ENCODE measurements at regions not wholly inside any gene's neighbourhood (a gene's known extent, or its start where the extent isn't known, plus 50 kb on each side); places are given as distances from the start of the nearest gene placed in this dataset.
"Not testable (repeated sequence)": the region's sequence is repeated elsewhere in the genome, so short reads cannot be mapped to it uniquely, and the experiment has no call there.

GRCh38 chr10:57333880-57334279 lies 933.8 kb downstream of the IPMK start:
- no peak overlapping the region for H2BK120ac ChIP-seq (ENCODE audit: low read depth, low read length)
- no peaks in the 10 kb centered on the region for H3K9me3 ChIP-seq (replicated peaks in 1 of 2; ENCODE audit: control insufficient read depth in 2 of 2, insufficient read depth in 1 of 2, low read depth in 1 of 2, low read length in 2 of 2)
- H4K91ac ChIP-seq (ENCODE audit: low read depth, low read length, poor library complexity) = no peak overlapping the region
- no peaks in the 10 kb centered on the region for H3K79me1 ChIP-seq (ENCODE audit: low read depth, low read length)
- WGBS, 2 donors (ENCODE audit: extremely low coverage in 2 of 2, insufficient read length in 2 of 2, insufficient replicate concordance in 1 of 2) = no CpG with 5 or more reads among the region's 2 CpGs
- DNase-seq (ENCODE audit: low spot score) = no peak
- H2AFZ ChIP-seq (ENCODE audit: low read length) = no peak overlapping the region
- H2BK12ac ChIP-seq (ENCODE audit: low read length) = no peak overlapping the region
- no peak overlapping the region for H3K14ac ChIP-seq (ENCODE audit: low read length)
- no peak overlapping the region for H3K23ac ChIP-seq (ENCODE audit: low read depth, low read length, poor library complexity)
- H2BK15ac ChIP-seq (ENCODE audit: low read length) = no peak overlapping the region
- no peak overlapping the region for H3K27ac ChIP-seq (replicated peaks; ENCODE audit: low read length)
- H2BK5ac ChIP-seq (ENCODE audit: low read length) = no peak overlapping the region
- H3K4me3 ChIP-seq (ENCODE audit: low read length in 2 of 2) = no peak overlapping the region
- H3K36me3 ChIP-seq (replicated peaks in 1 of 2; ENCODE audit: control insufficient read depth in 2 of 2, insufficient read depth in 2 of 2, low read length in 2 of 2) = no peaks in the 10 kb centered on the region
- H3K18ac ChIP-seq (ENCODE audit: low read length) = no peak overlapping the region
- H3K4ac ChIP-seq (ENCODE audit: low read length) = no peak overlapping the region
- no peak overlapping the region for H3K4me2 ChIP-seq (ENCODE audit: insufficient read depth, low read length, poor library complexity, severe bottlenecking)
- no peaks in the 10 kb centered on the region for H3K27me3 ChIP-seq (ENCODE audit: control insufficient read depth in 3 of 3, insufficient read depth in 3 of 3, low read depth in 1 of 3, low read length in 3 of 3)
- H3K4me1 ChIP-seq (ENCODE audit: control insufficient read depth in 2 of 2, insufficient read depth in 1 of 2, low read depth in 1 of 2, low read length in 2 of 2) = no peaks in the 10 kb centered on the region
- no peak overlapping the region for H4K8ac ChIP-seq (ENCODE audit: low read depth, low read length)
- H3K9ac ChIP-seq (ENCODE audit: low read depth, low read length, poor library complexity) = no peak overlapping the region
- H2AK5ac ChIP-seq (ENCODE audit: low read depth, low read length) = no peak overlapping the region

GRCh38 chr10:57321400-57321854 lies 946.3 kb downstream of the IPMK start:
- not testable (repeated sequence) for H3K9me3 ChIP-seq (replicated peaks in 1 of 2; ENCODE audit: control insufficient read depth in 2 of 2, insufficient read depth in 1 of 2, low read depth in 1 of 2, low read length in 2 of 2); H2BK120ac ChIP-seq (ENCODE audit: low read depth, low read length); H2AFZ ChIP-seq (ENCODE audit: low read length); H2BK15ac ChIP-seq (ENCODE audit: low read length); H3K9ac ChIP-seq (ENCODE audit: low read depth, low read length, poor library complexity); H3K79me1 ChIP-seq (ENCODE audit: low read depth, low read length); H2BK12ac ChIP-seq (ENCODE audit: low read length); H3K4ac ChIP-seq (ENCODE audit: low read length); DNase-seq (ENCODE audit: low spot score); H3K36me3 ChIP-seq (replicated peaks in 1 of 2; ENCODE audit: control insufficient read depth in 2 of 2, insufficient read depth in 2 of 2, low read length in 2 of 2); H3K27ac ChIP-seq (replicated peaks; ENCODE audit: low read length); H3K4me1 ChIP-seq (ENCODE audit: control insufficient read depth in 2 of 2, insufficient read depth in 1 of 2, low read depth in 1 of 2, low read length in 2 of 2); H3K18ac ChIP-seq (ENCODE audit: low read length); H3K4me2 ChIP-seq (ENCODE audit: insufficient read depth, low read length, poor library complexity, severe bottlenecking); H3K14ac ChIP-seq (ENCODE audit: low read length); H2BK5ac ChIP-seq (ENCODE audit: low read length); H3K4me3 ChIP-seq (ENCODE audit: low read length in 2 of 2); H3K27me3 ChIP-seq (ENCODE audit: control insufficient read depth in 3 of 3, insufficient read depth in 3 of 3, low read depth in 1 of 3, low read length in 3 of 3); H3K23ac ChIP-seq (ENCODE audit: low read depth, low read length, poor library complexity); H4K91ac ChIP-seq (ENCODE audit: low read depth, low read length, poor library complexity); H4K8ac ChIP-seq (ENCODE audit: low read depth, low read length); H2AK5ac ChIP-seq (ENCODE audit: low read depth, low read length)
- no CpG with 5 or more reads among the region's 29 CpGs for WGBS, 2 donors (ENCODE audit: extremely low coverage in 2 of 2, insufficient read length in 2 of 2, insufficient replicate concordance in 1 of 2)

- Histone ChIP-seq H3K4me3 (ENCODE audit: low read length in 2 of 2) (no peak overlapping the region), H3K27me3 (ENCODE audit: control insufficient read depth in 3 of 3, insufficient read depth in 3 of 3, low read depth in 1 of 3, low read length in 3 of 3) (no peaks in the 10 kb centered on the region), H4K8ac (ENCODE audit: low read depth, low read length) (no peak overlapping the region), H3K9me3 (replicated peaks in 1 of 2; ENCODE audit: control insufficient read depth in 2 of 2, insufficient read depth in 1 of 2, low read depth in 1 of 2, low read length in 2 of 2) (no peaks in the 10 kb centered on the region), H3K4ac (ENCODE audit: low read length) (no peak overlapping the region), H3K79me1 (ENCODE audit: low read depth, low read length) (no peaks in the 10 kb centered on the region), H3K36me3 (replicated peaks in 1 of 2; ENCODE audit: control insufficient read depth in 2 of 2, insufficient read depth in 2 of 2, low read length in 2 of 2) (no peaks in the 10 kb centered on the region), H2BK15ac (ENCODE audit: low read length) (no peak overlapping the region), H3K9ac (ENCODE audit: low read depth, low read length, poor library complexity) (no peak overlapping the region), H2BK120ac (ENCODE audit: low read depth, low read length) (no peak overlapping the region), H3K14ac (ENCODE audit: low read length) (no peak overlapping the region), H3K4me1 (ENCODE audit: control insufficient read depth in 2 of 2, insufficient read depth in 1 of 2, low read depth in 1 of 2, low read length in 2 of 2) (peaks cover 0 to 1% of the 10 kb centered on the region in 2 donors), H4K91ac (ENCODE audit: low read depth, low read length, poor library complexity) (no peak overlapping the region), H3K27ac (replicated peaks; ENCODE audit: low read length) (no peak overlapping the region), H3K4me2 (ENCODE audit: insufficient read depth, low read length, poor library complexity, severe bottlenecking) (no peak overlapping the region), H2BK12ac (ENCODE audit: low read length) (no peak overlapping the region), H2BK5ac (ENCODE audit: low read length) (no peak overlapping the region), H3K23ac (ENCODE audit: low read depth, low read length, poor library complexity) (no peak overlapping the region), H3K18ac (ENCODE audit: low read length) (no peak overlapping the region), H2AK5ac (ENCODE audit: low read depth, low read length) (no peak overlapping the region), H2AFZ (ENCODE audit: low read length) (no peak overlapping the region)
- WGBS, 2 donors (ENCODE audit: extremely low coverage in 2 of 2, insufficient read length in 2 of 2, insufficient replicate concordance in 1 of 2) = no CpG with 5 or more reads among the region's 3 CpGs
- no peak for DNase-seq (ENCODE audit: low spot score)
Measured at GRCh38 chr10:57320416-57320815, 947.3 kb downstream of the IPMK start.

GRCh38 chr10:57314046-57314445 lies 953.0 kb upstream of the ZWINT start:
- no peaks in the 10 kb centered on the region for H3K9me3 ChIP-seq (replicated peaks in 1 of 2; ENCODE audit: control insufficient read depth in 2 of 2, insufficient read depth in 1 of 2, low read depth in 1 of 2, low read length in 2 of 2)
- H3K18ac ChIP-seq (ENCODE audit: low read length) = no peak overlapping the region
- H2BK12ac ChIP-seq (ENCODE audit: low read length) = no peak overlapping the region
- H3K14ac ChIP-seq (ENCODE audit: low read length) = no peak overlapping the region
- no peak overlapping the region for H4K8ac ChIP-seq (ENCODE audit: low read depth, low read length)
- peaks cover 0 to 2% (median 0%) of the 10 kb centered on the region in 3 experiments for H3K27me3 ChIP-seq (ENCODE audit: control insufficient read depth in 3 of 3, insufficient read depth in 3 of 3, low read depth in 1 of 3, low read length in 3 of 3)
- no peak overlapping the region for H3K23ac ChIP-seq (ENCODE audit: low read depth, low read length, poor library complexity)
- H3K4me2 ChIP-seq (ENCODE audit: insufficient read depth, low read length, poor library complexity, severe bottlenecking) = no peak overlapping the region
- no peak overlapping the region for H3K4me3 ChIP-seq (ENCODE audit: low read length in 2 of 2)
- no peak overlapping the region for H2BK120ac ChIP-seq (ENCODE audit: low read depth, low read length)
- no peak overlapping the region for H2AK5ac ChIP-seq (ENCODE audit: low read depth, low read length)
- no peak overlapping the region for H4K91ac ChIP-seq (ENCODE audit: low read depth, low read length, poor library complexity)
- no peaks in the 10 kb centered on the region for H3K36me3 ChIP-seq (replicated peaks in 1 of 2; ENCODE audit: control insufficient read depth in 2 of 2, insufficient read depth in 2 of 2, low read length in 2 of 2)
- no peak overlapping the region for H2AFZ ChIP-seq (ENCODE audit: low read length)
- no peak overlapping the region for H3K4ac ChIP-seq (ENCODE audit: low read length)
- no peak overlapping the region for H3K9ac ChIP-seq (ENCODE audit: low read depth, low read length, poor library complexity)
- no peak for DNase-seq (ENCODE audit: low spot score)
- no peaks in the 10 kb centered on the region for H3K4me1 ChIP-seq (ENCODE audit: control insufficient read depth in 2 of 2, insufficient read depth in 1 of 2, low read depth in 1 of 2, low read length in 2 of 2)
- H2BK15ac ChIP-seq (ENCODE audit: low read length) = no peak overlapping the region
- H3K79me1 ChIP-seq (ENCODE audit: low read depth, low read length) = no peaks in the 10 kb centered on the region
- no peak overlapping the region for H2BK5ac ChIP-seq (ENCODE audit: low read length)
- H3K27ac ChIP-seq (replicated peaks; ENCODE audit: low read length) = no peak overlapping the region
